Retinal pigment epithelial cell (primary cell): ENCODE measurements at regions not wholly inside any gene's neighbourhood (a gene's known extent, or its start where the extent isn't known, plus 50 kb on each side); places are given as distances from the start of the nearest gene placed in this dataset.

Experiments
- DNase-seq: peaks from one replicate; pipeline ENCODE4 v3.0.0-alpha.2; 2010; ENCODE audit warnings: low read depth
- H3K4me3 ChIP-seq: 2 replicates; pipeline ENCODE4 v1.5.1; 2011; ENCODE audit warnings: mild to moderate bottlenecking, low read length, control low read depth, moderate library complexity
- TF ChIP-seq, protein P1 (sequence below): conservative IDR thresholded peaks from 2 replicates; pipeline ENCODE4 v1.5.1; 2011; ENCODE audit warnings: low read depth, low read length, control low read depth, inconsistent platforms

GRCh38 chr7:106418526-106418925 lies 133.7 kb upstream of the NAMPT start:
- DNase-seq, result no peak
- TF ChIP-seq, protein P1, sequence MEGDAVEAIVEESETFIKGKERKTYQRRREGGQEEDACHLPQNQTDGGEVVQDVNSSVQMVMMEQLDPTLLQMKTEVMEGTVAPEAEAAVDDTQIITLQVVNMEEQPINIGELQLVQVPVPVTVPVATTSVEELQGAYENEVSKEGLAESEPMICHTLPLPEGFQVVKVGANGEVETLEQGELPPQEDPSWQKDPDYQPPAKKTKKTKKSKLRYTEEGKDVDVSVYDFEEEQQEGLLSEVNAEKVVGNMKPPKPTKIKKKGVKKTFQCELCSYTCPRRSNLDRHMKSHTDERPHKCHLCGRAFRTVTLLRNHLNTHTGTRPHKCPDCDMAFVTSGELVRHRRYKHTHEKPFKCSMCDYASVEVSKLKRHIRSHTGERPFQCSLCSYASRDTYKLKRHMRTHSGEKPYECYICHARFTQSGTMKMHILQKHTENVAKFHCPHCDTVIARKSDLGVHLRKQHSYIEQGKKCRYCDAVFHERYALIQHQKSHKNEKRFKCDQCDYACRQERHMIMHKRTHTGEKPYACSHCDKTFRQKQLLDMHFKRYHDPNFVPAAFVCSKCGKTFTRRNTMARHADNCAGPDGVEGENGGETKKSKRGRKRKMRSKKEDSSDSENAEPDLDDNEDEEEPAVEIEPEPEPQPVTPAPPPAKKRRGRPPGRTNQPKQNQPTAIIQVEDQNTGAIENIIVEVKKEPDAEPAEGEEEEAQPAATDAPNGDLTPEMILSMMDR, result no peak
- H3K4me3 ChIP-seq, result no peak overlapping the region

GRCh38 chr7:106418094-106418493 lies 133.3 kb upstream of the NAMPT start:
- H3K4me3 ChIP-seq, result no peak overlapping the region
- DNase-seq, result no peak
- TF ChIP-seq, protein P1, result no peak

- H3K4me3 ChIP-seq, result no peak overlapping the region
- TF ChIP-seq, protein P1, result no peak
- no peak for DNase-seq
Observed at GRCh38 chr7:106417273-106417902, 132.6 kb upstream of the NAMPT start.

DNA sequence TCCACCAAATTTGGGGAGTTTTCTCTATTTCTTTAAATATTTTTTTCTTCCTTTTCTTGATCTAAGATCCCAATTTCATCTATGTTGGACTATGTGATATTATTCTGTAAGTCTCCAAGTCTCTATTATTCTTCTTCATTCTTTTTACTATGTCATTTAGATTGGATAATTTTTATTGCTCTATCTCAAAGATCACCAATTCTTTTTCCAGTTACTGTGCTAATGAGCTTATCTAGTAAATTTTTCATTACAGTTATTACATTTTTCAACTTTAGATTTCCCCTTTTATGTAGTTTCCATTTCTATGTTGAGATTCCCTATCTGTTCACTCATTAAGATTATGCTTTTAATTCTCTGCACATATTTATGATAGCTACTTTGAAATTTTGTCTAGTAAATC lies 131.6 kb upstream of the NAMPT start:
- DNase-seq, result no peak
- H3K4me3 ChIP-seq, result no peak overlapping the region
- TF ChIP-seq, protein P1, result no peak

GRCh38 chr7:106415433-106415832 lies 130.7 kb upstream of the NAMPT start:
- TF ChIP-seq, protein P1, result no peak
- H3K4me3 ChIP-seq, result no peak overlapping the region
- no peak for DNase-seq

GRCh38 chr7:106413446-106413845 lies 128.7 kb upstream of the NAMPT start:
- no peak for DNase-seq
- TF ChIP-seq, protein P1, result no peak
- no peak overlapping the region for H3K4me3 ChIP-seq

DNA sequence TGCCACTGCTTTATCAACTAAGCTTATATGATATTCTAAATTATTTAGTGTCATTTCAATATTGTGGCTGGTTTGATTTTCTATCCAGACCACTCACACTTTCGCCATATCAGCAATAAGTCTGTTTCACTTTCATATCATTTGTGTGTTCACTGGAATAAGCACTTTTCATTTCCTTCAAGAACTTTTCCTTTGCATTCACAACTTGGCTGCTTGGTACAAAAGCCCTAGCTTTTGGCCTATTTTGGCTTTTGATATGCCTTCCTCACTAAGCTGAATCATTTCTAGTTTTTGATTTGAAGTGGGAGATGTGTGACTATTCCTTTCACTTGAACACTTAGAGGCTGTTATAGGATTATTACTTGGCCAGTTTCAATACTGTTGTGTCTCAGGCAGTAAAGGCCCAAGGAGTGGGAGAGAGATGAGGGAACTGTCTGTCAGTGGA lies 120.9 kb upstream of the NAMPT start:
- TF ChIP-seq, protein P1, result no peak
- DNase-seq, result no peak
- H3K4me3 ChIP-seq, result no peak overlapping the region
